HG03039 (cell line): ENCODE measurements at regions not wholly inside any gene's neighbourhood (a gene's known extent, or its start where the extent isn't known, plus 50 kb on each side); places are given as distances from the start of the nearest gene placed in this dataset.

ENCODE experiments used
- ATAC-seq: cut with Tn5 transposase; IDR thresholded peaks from one replicate; pipeline ENCODE4 v1.9.1; 2021; ENCODE audit warnings: mild to moderate bottlenecking, moderate library complexity; ENCODE audit not compliant: unreplicated experiment

GRCh38 chr9:14520341-14520740 is 172.9 kb downstream of the ZDHHC21 start:
- no peak for ATAC-seq

GRCh38 chr9:14517154-14517906 is 175.9 kb downstream of the ZDHHC21 start:
- no peak for ATAC-seq

GRCh38 chr9:14516656-14517055 is 176.6 kb downstream of the ZDHHC21 start:
- no peak for ATAC-seq

DNA sequence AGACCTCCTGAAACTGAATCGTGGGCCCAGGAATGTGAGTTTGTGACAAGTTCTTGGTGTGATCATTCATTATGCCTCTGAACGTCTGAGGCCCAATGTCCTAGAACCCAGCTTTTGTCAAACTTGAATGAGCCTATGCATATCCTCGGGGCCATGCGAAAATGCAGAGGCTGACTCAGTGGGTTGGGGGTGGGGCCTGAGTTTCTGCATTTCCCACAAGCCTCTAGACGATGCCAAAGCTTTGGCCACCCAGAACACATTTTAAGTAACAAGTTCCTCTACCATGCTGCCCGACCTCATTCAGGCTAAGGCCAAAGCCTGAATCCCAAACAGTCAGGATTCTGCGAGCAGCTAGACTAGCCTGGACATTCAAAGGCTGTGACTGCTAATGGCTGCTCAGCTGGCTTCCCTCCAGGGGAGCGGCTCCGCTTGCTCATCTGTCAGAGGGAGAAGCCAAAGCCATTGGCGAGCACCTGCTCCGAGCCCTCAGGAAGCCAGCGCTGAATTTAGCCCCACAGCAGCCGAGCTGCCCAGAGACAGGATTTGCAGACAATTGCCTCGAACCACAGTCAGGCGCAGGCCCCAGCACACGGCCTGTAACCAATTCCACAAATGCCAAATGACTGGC is 177.5 kb downstream of the ZDHHC21 start:
- no peak for ATAC-seq

DNA sequence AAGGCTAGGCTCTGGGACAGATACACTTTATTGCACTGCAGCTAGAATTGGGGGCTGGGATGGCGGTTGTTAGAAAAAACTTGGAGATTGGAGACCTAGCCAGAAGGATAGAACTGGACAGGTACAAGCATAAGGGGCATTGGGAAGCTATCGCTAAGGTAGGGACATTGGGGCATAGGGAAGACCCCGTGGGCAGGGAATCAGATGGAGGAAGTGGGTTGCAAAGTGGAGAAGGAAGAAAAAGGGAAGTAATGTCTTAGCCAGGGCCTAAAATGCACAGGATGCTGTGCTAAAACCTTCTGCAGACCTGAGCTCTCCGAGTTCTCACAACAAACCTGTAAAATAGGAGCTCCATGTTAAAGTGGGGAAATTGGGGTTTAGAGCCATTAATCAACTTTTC is 178.2 kb downstream of the ZDHHC21 start:
- ATAC-seq, result no peak

DNA sequence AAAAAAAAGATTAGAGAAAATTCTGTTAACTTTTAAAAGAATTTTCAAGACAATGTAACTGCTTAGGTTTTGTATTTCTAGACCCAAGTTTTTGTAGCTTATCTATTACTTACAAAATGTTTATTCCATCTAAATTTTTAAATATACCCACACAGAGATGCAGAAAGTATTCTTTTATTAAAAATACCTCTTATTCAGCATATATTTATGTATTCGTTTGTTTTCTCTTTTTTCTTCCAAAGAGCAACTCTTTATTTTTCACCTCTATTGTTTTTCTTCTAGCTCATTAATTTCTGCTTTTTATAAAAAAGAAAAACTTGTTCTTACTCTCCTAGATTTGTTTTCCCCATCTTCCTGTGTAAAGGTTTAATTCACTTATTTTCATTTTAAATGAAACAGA is 180.3 kb downstream of the ZDHHC21 start:
- ATAC-seq, result no peak

DNA sequence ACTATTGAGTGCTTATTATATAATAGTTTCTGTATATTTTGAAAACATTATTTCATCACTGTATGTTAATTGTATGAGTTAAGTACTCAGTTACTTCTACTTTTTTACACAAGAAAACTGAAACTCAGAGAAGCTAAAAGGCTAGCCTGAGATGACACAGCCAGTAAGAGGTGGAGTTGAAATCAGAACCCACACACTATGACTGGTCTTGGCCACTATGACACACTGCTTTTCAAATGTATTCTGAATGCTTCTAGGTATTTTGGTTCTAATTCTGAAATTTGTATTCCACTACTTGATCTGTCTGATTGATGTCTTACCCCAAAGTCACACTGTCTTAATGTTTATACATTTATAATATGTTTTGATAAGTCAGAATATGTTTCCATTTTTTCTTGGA is 181.8 kb downstream of the ZDHHC21 start:
- ATAC-seq, result peak; percentile 58

DNA sequence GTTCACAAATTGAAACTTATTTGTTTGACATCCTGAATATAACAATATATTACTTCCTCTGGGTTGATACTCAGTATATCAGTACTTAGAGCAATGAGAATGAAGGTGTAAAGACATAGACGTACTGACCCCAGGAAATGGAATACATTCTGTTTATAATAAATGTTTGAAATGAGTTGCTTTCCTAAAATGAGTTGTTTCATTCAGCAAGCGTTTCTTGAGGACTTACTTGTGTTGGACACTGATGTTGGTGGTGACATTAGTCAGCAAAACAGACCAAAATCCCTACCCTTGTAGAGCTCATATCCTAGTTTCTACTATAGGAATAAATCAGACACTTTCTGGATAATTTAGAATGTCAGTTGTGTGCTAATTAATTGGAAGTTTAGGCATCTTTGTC is 184.3 kb downstream of the ZDHHC21 start:
- no peak for ATAC-seq

DNA sequence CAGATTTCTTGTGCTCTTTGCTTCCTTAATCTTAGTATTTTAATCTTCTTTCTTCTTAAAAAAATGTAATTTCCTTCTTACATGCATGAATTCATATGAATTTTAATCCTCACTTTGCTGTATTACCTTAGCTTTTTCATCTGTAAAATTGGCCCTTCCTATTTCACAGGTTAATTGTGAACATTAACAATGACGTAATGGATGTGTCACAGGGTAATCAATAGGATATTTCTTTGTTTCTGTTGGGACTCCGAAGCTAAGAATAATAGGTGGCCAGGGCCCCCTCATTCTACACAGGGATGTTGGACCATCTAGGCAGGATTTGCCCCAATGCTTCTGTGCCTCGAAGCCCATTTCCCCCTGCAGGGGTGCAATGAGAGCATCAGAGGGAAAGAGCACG is 187.4 kb upstream of the NFIB start:
- no peak for ATAC-seq

GRCh38 chr9:14500705-14501104 is 186.8 kb upstream of the NFIB start:
- ATAC-seq, result no peak

DNA sequence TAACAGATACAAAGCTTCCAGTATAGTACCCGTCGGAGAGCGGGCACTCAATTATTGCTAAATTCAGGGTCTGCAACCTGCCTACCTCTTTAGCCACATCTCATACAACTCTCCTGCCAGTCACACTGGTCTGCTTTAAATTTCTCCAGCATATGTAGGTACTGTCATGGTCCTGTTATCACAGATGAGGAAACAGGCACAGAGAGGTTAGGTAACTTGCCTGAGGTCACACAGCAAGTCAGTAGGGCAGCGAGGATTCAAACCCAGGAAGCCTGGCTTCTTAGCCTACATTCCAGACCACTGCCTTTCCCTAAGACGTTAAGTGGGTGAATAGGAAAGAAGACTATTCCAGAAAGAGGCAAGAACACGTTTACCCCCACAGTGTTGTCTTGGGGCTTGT is 186.0 kb upstream of the NFIB start:
- ATAC-seq, result no peak

GRCh38 chr9:14498824-14499223 is 184.9 kb upstream of the NFIB start:
- no peak for ATAC-seq

DNA sequence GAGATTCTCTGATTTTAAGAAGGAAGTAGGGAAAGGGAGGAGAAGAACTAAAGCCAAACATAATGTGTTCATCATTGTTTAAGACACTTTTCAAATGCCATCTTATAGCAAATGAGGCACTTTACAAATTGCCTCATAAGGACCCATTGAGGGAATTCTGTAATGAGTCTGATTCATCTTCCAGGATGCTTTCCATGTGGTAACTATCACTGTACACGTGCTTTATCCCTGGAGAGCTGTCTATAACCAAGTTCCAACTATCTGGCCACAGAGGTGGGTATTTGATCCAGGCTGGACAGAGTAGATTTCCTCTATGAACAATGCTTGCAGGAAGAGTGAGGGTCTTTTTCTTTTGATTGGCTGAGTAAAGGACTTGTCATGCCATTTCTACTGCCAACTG is 183.5 kb upstream of the NFIB start:
- ATAC-seq, result no peak

- ATAC-seq, result no peak
These were observed 174.7 kb upstream of the NFIB start for GRCh38 chr9:14488421-14489190.

- ATAC-seq, result no peak
These were observed 173.7 kb upstream of the NFIB start for GRCh38 chr9:14487547-14488185.

- ATAC-seq, result no peak
These were observed 171.4 kb upstream of the NFIB start for GRCh38 chr9:14485366-14485765.

GRCh38 chr9:14482856-14483255 is 168.9 kb upstream of the NFIB start:
- ATAC-seq, result no peak

DNA sequence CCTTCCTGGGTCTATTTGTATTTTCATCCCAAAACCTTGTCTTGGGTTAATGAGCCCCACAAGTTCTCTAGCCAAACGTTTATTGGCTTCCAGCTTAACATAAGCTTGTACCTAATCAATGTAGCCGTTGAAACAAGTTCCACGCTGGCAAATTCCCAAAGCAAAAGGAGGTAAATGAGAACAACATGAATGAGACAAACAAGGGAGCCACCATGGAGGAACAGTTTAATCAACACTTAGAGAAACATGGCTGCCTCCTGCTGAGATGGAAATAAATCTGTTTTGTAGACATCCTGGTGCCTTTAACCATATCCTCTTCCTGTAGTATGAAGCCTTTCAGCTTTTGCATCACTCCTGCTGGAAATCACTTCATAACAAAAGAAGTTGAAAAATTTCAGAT is 166.6 kb upstream of the NFIB start:
- ATAC-seq, result no peak

GRCh38 chr9:14479163-14479560 is 165.2 kb upstream of the NFIB start:
- ATAC-seq, result no peak

GRCh38 chr9:14478175-14479162 is 164.5 kb upstream of the NFIB start:
- ATAC-seq, result no peak
